Glomerular visceral epithelial cell (primary cell): ENCODE measurements at regions not wholly inside any gene's neighbourhood (a gene's known extent, or its start where the extent isn't known, plus 50 kb on each side); places are given as distances from the start of the nearest gene placed in this dataset.

Experiments
- DNase-seq: peaks from one replicate; pipeline ENCODE4 v3.0.0-alpha.2; 2016; ENCODE audit errors: extremely low spot score

- no peak for DNase-seq
These were observed 368.8 kb downstream of the ADRA2A start for GRCh38 chr10:111445667-111446066.

DNA sequence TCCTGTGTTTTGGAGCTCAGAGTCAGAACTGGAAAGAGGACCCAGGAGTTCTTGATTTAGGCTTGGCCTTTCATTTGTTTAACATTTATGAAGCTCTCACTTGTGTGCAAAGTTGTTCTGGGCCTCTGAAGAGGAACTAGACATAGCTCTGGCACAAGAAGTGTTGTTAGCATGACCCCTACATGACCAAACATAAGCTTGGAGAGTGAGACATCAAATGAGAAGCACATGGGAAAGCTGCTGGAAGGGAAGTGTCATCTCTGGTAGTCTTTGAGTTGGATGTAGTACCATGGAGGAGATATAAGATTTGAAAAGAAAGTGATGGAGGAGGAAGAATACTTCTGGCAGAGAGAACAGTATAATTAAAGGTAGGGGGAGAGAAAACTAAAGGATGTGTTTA is 370.1 kb downstream of the ADRA2A start:
- no peak for DNase-seq

GRCh38 chr10:111452153-111452552 is 375.3 kb downstream of the ADRA2A start:
- no peak for DNase-seq

DNA sequence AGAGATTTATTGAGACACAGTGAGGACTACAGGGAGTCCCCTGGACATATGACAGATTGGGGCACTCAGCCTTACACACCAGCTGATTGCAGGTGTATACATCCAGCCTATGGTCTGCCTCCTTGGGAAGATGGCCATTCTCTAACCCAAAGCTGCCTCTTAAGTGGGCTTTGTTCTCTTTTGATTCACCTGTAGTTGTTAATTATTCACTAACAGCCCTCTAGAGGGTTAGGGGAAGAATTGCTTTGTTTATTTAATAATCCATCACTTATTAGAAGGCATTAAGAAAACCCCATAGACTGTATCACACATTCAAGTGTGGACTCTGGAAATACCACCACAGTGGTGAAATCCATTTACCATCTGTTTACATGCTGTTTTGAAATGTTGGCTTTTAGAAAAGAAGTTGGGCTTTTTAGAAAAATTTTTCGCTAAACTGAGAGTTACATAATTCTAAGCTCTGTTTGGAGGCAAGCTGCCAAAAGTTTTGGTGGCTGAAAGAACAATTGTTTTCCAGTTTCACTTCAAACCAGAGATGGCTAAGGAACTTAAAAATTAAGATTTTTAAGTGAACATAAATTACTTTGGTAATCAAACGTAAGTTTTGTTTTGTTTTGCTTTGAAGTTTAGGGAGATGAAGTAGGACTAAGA is 379.1 kb downstream of the ADRA2A start:
- no peak for DNase-seq

GRCh38 chr10:111458256-111458655 is 381.4 kb downstream of the ADRA2A start:
- no peak for DNase-seq

- no peak for DNase-seq
These were observed 383.1 kb downstream of the ADRA2A start for GRCh38 chr10:111459967-111460366.

DNA sequence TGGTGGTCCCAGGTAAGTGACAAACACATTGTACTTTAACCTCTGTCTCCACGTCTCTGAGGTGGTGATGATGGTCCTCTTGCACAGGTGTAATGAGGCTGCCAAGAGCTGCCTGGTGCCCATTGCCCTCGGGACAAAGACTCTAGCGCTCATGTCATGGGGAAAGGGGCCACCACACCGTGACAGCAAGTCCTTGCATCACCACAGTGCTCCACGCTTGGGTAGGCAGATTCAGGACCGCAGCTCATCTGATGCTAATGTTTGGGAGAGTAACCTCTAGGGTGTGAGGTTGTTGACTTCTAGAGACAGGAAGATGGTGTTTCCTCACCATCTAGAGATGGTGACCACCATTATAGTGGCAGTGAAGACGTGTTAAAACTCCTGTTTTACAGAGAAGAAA is 395.6 kb downstream of the ADRA2A start:
- DNase-seq, result no peak

DNA sequence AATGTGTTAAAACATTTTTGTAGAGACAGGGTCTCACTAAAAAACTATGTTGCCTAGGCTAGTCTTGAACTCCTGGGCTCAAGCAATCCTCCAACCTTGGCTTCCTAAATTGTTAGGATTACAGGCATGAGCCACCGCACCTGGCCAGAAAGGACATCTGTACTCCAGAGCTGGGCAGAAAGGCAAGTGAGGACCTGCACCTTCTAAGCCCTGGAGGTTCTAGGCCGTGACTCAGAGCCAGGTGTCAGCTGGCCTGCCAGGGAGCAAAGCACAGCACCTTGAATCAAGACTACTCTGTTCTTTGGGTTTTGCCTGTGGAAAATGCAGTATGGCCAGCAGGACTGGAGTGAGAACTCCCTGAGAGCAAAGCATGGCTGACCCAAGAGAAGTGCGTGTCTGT is 396.5 kb downstream of the ADRA2A start:
- DNase-seq, result no peak

DNA sequence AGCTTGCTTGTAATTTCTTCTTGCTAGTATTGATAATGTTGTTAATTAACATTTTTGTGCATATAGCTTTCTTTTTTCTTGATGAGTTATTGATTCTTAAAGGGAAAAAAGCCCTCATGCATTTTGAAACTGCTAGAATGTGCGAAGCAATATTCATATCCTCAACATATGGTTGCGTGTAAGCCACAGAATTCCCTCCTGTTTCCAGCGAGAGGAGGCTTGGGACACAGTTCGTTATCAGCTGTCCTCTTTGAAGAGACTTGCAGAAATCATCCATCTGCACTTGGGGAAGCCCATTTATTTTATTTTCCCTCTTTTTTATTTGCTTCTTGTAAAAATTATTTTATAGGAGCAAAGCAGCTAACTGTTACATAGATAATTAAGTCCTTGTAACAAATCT is 398.0 kb downstream of the ADRA2A start:
- no peak for DNase-seq

DNA sequence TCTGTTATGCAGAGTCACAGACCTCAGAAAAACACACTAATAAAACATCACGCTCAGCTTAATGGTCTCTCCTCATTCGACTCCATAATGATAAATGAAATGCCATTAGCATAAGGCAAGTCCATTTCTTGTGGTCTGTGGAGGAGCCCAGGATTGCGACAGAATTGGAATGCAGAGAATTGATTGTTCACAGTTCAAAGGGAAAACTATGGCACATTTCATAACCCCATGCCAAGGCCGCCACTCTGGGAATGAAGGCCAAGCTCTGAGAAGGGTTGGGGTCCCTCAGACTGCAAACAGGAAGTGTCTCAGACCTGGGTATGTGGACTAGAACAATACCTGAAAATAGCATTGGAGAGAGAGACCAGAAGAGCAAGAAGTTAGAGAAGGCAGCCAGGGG is 398.9 kb downstream of the ADRA2A start:
- DNase-seq, result no peak

GRCh38 chr10:111478651-111479050 is 401.8 kb downstream of the ADRA2A start:
- no peak for DNase-seq

DNA sequence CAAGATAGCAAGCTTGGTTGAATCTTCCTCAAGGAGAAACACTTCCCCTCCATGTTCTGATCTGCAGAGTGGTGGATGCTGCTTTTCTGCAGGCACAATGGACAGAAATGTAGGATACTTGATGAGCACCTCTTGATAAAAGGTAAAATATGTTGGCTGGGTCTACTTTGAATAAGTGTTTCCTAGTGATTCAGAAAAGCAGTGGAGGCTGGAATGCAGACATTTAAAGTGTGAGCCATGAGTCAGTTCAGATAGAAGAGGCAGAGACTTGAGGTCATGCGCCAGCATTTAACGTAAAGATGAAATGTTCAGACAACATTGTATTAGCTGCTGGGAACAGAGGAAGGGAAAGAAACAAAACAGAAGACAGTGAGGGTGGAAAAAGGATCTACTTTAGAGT is 403.1 kb downstream of the ADRA2A start:
- no peak for DNase-seq

GRCh38 chr10:111481261-111481826 is 404.5 kb downstream of the ADRA2A start:
- no peak for DNase-seq

DNA sequence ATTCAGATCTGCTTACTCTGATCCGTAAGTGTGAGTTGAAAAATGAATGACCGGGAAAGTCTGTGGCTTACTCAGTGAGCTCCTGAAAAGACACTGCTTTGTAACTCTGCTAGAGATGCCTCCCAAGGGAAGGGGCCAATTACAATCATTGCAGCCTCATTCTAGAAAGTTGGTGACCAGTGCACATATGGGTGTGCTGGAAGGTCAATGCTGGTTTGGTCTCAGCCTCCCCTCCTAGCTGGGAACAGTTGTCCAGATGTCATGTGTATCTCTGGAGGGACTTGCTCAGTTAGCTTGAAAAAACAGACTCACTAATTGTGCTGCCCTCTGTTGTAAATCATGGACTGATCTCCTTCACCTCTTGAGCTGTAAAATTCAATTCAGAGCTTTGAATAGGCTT is 405.0 kb downstream of the ADRA2A start:
- no peak for DNase-seq

- no peak for DNase-seq
These were observed 405.9 kb downstream of the ADRA2A start for GRCh38 chr10:111482621-111483216.

GRCh38 chr10:111485767-111486166 is 408.9 kb downstream of the ADRA2A start:
- DNase-seq, result no peak

DNA sequence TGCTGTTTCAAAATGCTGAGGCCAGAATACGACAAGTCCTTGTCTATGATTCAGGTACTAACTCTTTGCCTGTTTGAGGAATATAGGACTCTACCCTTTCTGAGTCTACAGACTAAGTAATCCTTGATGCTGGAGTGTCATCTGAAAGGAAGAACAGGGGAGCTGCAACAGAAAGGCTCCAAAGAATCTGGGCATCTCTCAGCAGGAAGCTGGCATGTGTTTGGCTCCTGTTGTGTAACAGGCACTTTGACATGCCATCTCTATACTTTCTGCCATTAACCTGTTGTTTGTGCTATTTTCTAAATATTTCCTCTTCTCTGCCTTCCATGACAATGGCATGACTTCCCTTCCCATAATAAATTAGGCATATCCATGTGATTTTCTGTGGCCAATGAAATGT is 409.5 kb downstream of the ADRA2A start:
- no peak for DNase-seq

GRCh38 chr10:111488668-111489067 is 411.8 kb downstream of the ADRA2A start:
- DNase-seq, result no peak

DNA sequence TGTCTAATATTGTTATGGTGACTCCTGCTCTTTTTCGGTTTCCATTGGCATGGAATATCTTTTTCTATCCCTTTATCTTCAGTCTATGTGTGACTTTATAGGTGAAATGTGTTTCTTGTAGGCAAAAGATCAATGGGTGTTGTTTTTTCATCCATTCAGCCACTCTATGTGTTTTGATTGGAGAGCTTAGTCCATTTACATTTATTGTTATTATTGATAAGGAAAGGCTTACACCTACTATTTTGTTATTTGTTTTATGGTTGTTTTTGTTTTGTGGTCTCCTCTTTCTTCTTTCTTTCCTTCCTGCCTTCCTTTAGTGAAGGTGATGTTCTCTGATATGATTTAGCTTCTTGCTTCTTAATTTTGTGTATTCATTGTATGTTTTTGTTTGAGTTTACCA is 414.3 kb downstream of the ADRA2A start:
- no peak for DNase-seq

GRCh38 chr10:111493024-111493625 is 416.3 kb downstream of the ADRA2A start:
- no peak for DNase-seq

DNA sequence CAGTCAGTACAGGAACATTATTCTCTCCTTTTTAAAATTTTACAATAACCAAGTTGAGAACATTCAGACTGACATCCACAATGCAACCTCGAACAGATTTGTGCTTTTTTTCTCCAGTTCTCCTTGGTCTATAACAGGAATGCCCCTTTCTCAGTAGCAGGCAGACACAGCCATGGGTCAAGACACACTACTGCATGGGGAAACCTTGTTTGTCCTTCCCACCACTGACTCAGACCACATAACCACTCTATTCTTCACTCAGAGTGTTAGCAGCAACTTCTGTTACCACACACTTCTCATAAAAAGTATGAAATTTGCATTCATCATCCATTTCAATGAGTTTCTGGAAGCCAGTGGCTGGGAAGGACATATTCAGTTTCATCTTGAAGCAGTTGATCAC is 421.7 kb downstream of the ADRA2A start:
- DNase-seq, result no peak

DNA sequence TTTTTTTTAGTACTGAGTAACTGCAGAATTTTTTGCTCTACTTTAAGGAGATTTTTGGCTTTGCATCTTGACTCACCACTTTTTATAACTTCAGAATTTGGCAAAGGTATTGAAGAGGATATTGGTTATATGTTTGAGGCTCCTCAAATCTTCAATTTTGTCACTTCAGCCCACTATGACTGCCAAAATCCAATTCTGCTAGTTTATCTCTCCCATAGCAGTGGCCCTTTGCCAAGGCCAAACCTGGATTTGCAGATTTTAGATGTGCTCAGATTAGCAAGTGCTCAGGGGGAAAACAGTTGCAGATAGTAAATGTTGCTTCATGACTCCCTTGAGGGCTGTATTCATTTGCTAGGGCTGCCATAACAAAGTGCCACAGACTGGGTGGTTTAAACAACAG is 427.5 kb downstream of the ADRA2A start:
- no peak for DNase-seq
